HG02623 (cell line): ENCODE measurements at regions not wholly inside any gene's neighbourhood (a gene's known extent, or its start where the extent isn't known, plus 50 kb on each side); places are given as distances from the start of the nearest gene placed in this dataset.
"Not testable (repeated sequence)": the region's sequence is repeated elsewhere in the genome, so short reads cannot be mapped to it uniquely, and the experiment has no call there.

ENCODE experiments used
- ATAC-seq: cut with Tn5 transposase; IDR thresholded peaks from one replicate; pipeline ENCODE4 v1.9.1; 2021; ENCODE audit warnings: moderate library complexity; ENCODE audit not compliant: unreplicated experiment

DNA sequence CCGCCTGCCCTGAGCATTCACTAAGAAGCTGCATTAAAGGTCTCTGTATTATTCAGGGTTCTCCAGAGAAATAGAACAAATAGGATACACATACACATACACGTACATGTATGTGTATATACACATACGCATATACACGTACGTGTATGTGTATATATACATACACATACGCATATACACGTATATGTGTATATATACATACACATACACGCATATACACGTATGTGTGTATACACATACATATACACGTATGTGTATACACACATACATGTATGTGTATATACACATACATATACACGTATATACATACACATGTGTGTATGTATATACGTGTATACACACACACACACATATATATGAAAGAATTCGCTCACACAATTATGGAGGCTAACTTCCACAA lies 108.9 kb upstream of the BARHL2 start:
- no peak for ATAC-seq

DNA sequence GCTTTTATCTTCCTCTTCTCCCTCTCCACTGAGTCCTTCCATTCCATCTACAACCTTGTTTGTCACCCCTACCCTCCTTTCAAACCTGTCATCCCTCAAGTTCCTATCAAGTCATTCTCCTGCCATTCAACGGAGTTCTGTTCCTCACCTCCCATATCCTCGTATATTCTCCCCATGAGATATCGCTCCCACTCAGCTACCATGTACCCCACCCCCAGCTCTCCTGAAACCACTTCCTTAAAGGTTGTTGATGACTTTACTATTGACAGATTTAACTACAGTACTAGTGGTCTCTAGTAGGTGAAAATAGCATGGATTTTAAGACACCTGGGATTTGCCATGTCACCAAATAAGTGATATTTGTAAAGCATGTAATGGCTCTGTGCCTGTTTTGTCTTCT lies 107.4 kb upstream of the BARHL2 start:
- ATAC-seq, result no peak

DNA sequence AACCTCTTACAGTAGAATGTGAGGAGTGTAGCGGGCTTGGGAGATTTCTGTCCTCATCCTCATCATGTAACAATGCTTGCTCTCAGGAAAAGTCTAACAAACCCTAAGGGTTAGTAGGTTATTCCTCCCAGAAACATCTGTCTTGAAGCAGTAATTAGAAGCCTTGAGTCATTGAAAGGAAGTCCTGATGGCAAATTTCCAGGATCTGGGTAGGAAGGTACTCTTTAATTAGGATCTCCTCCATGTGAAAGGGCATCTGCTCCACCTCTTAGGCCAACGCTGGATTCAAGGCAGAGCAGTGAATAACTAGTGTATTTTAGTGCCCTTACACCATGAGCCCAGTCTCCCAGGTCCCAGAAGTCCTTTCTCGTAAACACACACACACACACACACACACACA lies 106.6 kb upstream of the BARHL2 start:
- no peak for ATAC-seq

GRCh38 chr1:90821788-90822359 lies 104.8 kb upstream of the BARHL2 start:
- ATAC-seq, result no peak

DNA sequence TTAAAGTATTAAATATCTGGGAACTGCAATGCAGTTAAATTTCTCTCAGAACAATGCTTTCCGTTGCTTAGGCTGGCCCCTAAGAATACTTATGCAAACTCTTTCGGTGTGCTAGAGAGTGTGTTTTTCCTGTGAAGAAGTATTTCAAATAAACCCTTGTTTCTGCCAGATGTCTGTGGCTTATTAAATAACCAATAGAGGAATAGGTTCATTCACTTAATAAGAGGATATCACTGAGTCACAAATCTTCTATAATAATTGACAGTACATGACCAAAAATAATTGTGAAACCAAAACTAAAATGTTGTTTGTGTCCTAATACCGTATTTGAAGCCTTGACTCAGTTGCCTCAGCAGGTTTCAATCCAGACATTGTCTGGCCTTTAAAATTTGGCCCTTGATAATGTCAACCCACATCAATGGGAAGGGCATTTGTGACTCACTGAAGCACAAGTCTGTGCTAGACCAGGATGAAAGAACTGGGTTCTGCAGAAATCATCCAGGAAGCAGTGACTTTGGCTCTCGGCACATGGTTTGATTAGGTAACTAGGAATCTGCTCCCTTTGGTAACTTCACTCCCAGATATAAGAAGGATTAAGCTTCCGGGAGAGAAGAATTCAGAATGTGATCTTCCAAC lies 104.2 kb upstream of the BARHL2 start:
- ATAC-seq, result no peak

DNA sequence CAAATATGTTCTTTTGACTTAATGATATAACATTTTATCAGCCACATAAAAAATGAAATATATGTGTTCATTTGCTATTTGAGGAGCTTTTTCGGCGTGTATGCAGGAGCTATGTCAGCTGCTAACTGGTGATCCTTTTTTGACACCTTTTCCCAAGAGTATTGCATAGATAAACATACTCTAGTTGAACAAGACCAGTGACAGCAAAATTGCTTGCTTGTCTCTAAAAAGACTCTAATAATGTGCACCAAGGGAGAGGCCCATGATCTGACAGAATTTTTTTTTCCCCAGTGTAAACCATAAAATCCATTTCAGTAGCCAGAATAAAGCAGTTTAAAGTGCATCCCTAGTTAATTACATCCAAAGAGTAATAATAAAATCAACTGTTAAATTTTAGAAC lies 103.6 kb upstream of the BARHL2 start:
- no peak for ATAC-seq

GRCh38 chr1:90817399-90817798 lies 100.3 kb upstream of the BARHL2 start:
- ATAC-seq, result no peak

DNA sequence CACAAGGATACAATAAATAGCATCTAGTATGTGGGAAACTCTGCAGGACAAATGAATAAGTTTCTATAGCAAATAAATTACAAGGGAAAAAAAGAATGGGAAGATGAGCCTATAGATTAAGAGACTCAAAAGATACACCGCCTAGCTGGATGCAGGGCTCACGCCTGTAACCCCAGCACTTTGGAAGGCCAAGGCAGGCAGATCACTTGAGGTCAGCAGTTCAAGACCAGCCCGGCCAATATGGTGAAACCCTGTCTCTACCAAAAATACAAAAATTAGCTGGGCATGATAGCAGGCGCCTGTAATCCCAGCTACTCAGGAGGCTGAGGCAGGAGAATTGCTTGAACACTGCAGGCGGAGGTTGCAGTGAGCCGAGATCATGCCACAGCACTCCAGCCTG lies 95.1 kb upstream of the BARHL2 start:
- not testable (repeated sequence) for ATAC-seq

- not testable (repeated sequence) for ATAC-seq
These were observed 94.4 kb upstream of the BARHL2 start for GRCh38 chr1:90811444-90811950.

GRCh38 chr1:90810681-90811080 lies 93.6 kb upstream of the BARHL2 start:
- ATAC-seq, result no peak

DNA sequence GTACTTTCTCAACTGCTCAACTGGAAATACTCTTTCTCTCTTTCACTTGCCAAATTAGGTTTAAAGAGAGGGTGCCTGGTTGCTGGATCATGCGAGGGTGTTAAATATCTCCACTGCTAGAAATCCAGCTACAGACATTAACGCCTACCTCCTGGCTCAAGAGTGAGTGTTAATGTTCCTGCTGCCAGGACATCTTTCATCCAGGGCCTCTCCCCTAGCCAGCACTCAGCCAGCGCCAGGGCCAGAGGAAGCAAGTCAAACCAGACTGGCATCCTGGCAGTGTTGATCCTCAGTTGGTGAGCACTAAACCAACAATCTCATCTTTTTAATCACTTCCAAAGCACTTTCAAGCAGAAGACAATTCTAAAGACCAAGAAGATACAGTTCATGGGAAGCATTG lies 92.9 kb upstream of the BARHL2 start:
- ATAC-seq, result no peak

DNA sequence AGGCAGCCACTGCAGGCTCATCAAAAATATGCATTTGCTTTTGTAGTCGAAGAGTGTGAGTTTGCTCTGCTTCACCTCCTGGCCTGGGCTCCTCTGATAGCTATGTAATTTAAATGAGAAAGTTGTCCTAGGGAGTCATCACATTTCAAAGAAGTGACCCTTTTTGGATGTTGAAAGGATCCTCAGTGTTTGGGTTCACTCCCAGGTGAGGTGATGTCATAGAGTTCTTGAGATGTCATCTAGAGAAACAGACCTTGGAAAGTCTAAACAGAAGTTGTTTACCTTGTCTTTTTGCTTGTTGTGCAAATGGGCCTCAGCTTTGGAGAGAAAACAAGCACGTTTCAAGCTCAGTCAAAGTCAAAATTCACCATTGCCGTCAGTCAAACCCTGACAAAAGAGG lies 92.0 kb upstream of the BARHL2 start:
- ATAC-seq, result no peak

DNA sequence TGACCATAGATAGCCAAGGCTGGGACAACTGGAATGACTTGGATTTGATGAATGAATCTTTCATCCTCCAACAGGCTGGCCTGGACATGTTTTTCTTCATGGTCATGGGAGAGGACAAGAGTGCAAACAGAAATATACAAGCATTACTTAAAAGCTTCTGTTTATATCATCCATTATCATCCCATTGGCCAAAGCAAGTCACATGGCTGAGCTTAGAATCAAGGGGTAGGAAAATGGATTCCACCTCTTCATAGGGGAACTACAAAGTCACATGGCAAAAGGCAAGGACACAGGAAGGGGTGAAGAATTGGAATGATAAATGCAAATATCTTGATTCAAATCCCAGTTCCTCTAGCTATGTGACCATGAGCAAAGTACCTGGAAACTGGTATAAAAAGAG lies 90.2 kb upstream of the BARHL2 start:
- no peak for ATAC-seq

GRCh38 chr1:90802622-90803021 lies 85.5 kb upstream of the BARHL2 start:
- no peak for ATAC-seq

DNA sequence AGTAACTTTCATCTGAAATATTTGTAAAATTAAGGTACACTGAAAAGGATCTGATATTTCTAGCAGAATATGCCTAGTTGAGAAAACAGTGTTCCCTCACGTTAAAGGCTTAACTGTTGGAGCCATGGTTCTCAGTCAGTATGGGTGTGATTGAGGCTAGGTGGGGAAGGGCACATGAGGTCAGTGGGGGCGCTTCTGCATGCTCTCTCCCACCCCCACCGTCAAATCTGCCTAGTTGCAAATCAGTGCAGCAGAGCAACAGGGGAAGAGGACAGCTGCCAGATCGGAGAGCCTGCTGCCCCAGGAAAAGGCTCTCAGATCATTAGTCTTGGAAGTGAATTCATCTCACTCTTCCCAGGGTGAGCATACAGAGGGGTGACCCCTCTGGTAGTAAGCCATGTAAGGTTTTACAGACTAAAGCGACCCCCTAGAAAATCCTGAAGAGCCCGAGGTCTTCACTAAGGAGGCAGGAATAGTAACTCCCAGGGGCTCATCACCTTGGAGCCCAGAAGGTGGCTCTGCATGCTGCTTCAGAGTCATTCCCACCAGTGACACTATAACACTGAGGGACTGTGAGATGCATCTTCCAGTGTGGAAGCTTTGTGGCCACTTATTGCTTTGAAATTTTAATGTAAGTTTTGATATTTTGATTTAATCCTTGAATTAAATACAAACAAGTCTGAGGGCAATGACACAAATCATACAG lies 83.1 kb upstream of the BARHL2 start:
- ATAC-seq, result no peak

DNA sequence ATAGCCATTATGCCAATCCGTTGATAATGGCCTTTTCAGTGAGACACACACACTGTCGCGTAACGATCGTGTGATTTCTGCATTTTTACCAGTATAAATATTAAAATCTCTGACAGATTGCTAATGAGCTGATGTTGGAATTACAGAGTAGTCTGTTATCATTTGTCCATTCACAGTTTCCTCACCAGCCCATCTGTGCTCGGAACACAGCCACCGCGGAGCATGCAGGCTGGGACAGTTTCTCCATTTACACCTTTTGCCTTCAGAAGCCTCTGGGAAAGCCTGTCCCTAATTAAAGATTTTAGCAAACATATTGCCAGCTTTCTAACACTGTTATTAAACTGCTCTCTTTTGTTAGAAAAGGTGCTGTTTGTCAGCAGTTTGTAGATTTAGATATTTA lies 82.2 kb upstream of the BARHL2 start:
- ATAC-seq, result no peak

GRCh38 chr1:90798883-90799282 lies 81.8 kb upstream of the BARHL2 start:
- ATAC-seq, result no peak

DNA sequence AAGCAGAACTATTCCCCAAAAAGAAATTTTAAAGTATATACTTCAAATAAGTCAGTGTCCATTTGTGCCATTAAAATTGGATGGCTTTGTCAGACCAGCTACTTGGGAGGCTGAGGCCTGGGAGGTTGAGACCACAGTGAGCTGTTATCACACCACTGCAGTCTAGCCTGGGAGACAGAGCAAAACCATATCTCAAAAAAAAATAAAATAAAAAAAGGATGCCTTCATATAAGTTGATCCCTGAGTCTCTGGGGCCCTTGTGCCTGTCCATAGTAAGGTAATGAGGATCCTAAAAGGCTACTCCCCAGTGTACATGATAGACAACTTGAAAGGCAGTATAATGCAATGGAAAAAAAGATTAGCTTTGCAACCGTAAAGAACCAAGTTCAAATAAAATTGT lies 81.2 kb upstream of the BARHL2 start:
- ATAC-seq, result no peak

- ATAC-seq, result no peak
These were observed 78.3 kb upstream of the BARHL2 start for GRCh38 chr1:90795431-90795830.

DNA sequence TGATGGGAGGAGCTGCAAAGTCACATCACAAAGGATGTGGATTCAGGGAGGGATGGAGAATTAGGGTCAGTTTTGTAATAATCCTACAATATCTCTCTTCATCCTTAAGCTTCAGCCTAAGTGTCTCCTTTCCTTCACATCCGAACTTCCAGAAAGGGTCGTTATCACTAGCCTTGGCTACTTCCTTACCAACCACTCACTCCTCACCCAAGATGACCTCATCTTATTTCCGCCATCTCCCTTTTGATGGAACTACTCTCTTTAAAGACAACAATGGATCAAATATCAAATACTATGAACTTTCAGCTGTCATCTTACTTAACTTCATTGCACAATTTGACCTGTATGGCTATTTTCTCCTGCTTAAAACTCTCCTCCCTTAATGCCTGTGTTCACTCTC lies 69.6 kb upstream of the BARHL2 start:
- ATAC-seq, result no peak

DNA sequence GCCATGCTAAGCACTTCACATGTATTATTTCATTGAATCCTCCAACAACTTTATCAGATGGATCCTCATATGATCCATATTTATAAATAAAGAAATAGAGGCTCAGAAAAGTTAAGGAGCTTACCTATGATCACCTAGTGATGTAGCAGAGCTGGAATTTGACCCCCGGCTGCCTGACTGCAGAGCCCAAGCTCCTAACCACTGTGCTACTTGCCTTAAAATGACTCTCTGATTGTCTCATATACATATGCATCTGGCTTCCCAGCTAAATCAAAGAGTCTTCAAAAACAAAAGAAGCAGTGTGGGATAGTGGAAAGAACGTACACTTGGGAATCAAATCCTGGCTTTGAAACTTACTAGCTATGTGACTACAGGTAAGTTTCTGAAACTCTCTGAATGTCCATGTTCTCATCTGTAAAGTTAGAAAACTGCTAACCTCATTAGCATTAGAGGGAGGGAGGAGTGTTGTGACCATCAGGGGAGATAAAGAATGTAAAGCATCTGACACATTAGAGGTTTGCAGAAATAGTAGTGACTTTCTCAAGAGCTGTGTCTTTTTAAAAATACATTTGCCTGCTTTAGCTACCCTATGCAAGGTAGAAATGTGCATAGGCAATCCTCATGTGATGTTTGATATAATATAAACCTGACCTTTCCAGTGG lies 67.2 kb upstream of the BARHL2 start:
- ATAC-seq, result no peak

- ATAC-seq, result no peak
These were observed 66.1 kb upstream of the BARHL2 start for GRCh38 chr1:90783181-90783580.
